ENCODE measurements at regions not wholly inside any gene's neighbourhood (a gene's known extent, or its start where the extent isn't known, plus 50 kb on each side); places are given as distances from the start of the nearest gene placed in this dataset.

GRCh38 chr3:74920721-74921350 lies 306.4 kb upstream of the CNTN3 start:
- TF ChIP-seq CTCF (optimal IDR thresholded peaks at IDR 0.05 in 1 of 3, IDR thresholded peaks at IDR 0.05 in 1 of 3, conservative IDR thresholded peaks at IDR 0.05 in 1 of 3; ENCODE audit: extremely low read depth in 1 of 3, insufficient read depth in 2 of 3, low read length in 3 of 3): no peak
- no peak for TF ChIP-seq EZH2 (IDR thresholded peaks at IDR 0.05; ENCODE audit: low read length)
